Mesenchymal stem cell (in vitro differentiated cells and primary cell): ENCODE measurements at regions not wholly inside any gene's neighbourhood (a gene's known extent, or its start where the extent isn't known, plus 50 kb on each side); places are given as distances from the start of the nearest gene placed in this dataset.

Experiments used
- DNase-seq: peaks from one replicate; pipeline ENCODE4 v3.0.0-alpha.2; 2013
- H2AFZ ChIP-seq: one replicate; pipeline ENCODE4 v1.6.1; 2013; ENCODE audit warnings: low read depth, mild to moderate bottlenecking, control low read depth, inconsistent platforms, low read length, moderate library complexity
- H2AK5ac ChIP-seq: 2 replicates; pipeline ENCODE4 v1.6.1; 2013; ENCODE audit warnings: low read length, moderate library complexity, mild to moderate bottlenecking, inconsistent platforms; ENCODE audit not compliant: severe bottlenecking
- H2BK120ac ChIP-seq: one replicate; pipeline ENCODE4 v1.6.1; 2013; ENCODE audit warnings: low read depth, mild to moderate bottlenecking, inconsistent platforms, low read length, moderate library complexity
- H2BK12ac ChIP-seq, 2 experiments: one replicate each; pipeline ENCODE4 v1.6.1; 2013; ENCODE audit warnings: inconsistent platforms in 2 of 2, low read length in 2 of 2, mild to moderate bottlenecking in 2 of 2, moderate library complexity in 2 of 2, control low read depth in 1 of 2
- H2BK15ac ChIP-seq: one replicate; pipeline ENCODE4 v1.6.1; 2013; ENCODE audit warnings: mild to moderate bottlenecking, low read depth, inconsistent platforms; ENCODE audit not compliant: poor library complexity, severe bottlenecking
- H2BK5ac ChIP-seq: 2 replicates; pipeline ENCODE4 v1.6.1; 2013; ENCODE audit warnings: low read depth, mild to moderate bottlenecking, low read length, control low read depth, inconsistent platforms; ENCODE audit not compliant: poor library complexity, severe bottlenecking
- H3K14ac ChIP-seq, 2 experiments: one replicate each; pipeline ENCODE4 v1.6.1; 2013; ENCODE audit warnings: inconsistent platforms in 2 of 2, low read length in 2 of 2, control low read depth in 1 of 2, mild to moderate bottlenecking in 1 of 2, moderate library complexity in 1 of 2
- H3K18ac ChIP-seq, 2 experiments: one replicate each; pipeline ENCODE4 v1.6.1; 2013; ENCODE audit warnings: inconsistent platforms in 2 of 2, low read length in 2 of 2, control low read depth in 1 of 2, low read depth in 1 of 2, mild to moderate bottlenecking in 1 of 2
- H3K23ac ChIP-seq, 2 experiments: one replicate each; pipeline ENCODE4 v1.6.1; 2013; ENCODE audit warnings: inconsistent platforms in 2 of 2, low read length in 2 of 2, mild to moderate bottlenecking in 2 of 2, moderate library complexity in 2 of 2, control low read depth in 1 of 2
- H3K27ac ChIP-seq: 2 replicates; pipeline ENCODE4 v1.5.1; 2013; ENCODE audit warnings: mild to moderate bottlenecking, moderate library complexity, low read length, control low read depth, inconsistent platforms; ENCODE audit not compliant: poor library complexity, severe bottlenecking
- H3K27me3 ChIP-seq, 2 experiments: 2 replicates each; pipeline versions ENCODE4 v1.6.1 to v1.7.0; 2013; ENCODE audit warnings: low read length in 2 of 2, mild to moderate bottlenecking in 2 of 2, moderate library complexity in 2 of 2, control low read depth in 1 of 2, inconsistent platforms in 1 of 2; ENCODE audit not compliant: control insufficient read depth in 1 of 2, insufficient read depth in 1 of 2
- H3K36me3 ChIP-seq, 2 experiments: 2 replicates each; pipeline versions ENCODE4 v1.6.1 to v1.7.0; 2013; ENCODE audit warnings: low read length in 2 of 2, control low read depth in 1 of 2, inconsistent platforms in 1 of 2, low read depth in 1 of 2, mild to moderate bottlenecking in 1 of 2; ENCODE audit not compliant: insufficient read depth in 2 of 2, control insufficient read depth in 1 of 2
- H3K4ac ChIP-seq, 2 experiments: one replicate each; pipeline ENCODE4 v1.6.1; 2013; ENCODE audit warnings: inconsistent platforms in 2 of 2, low read length in 2 of 2, mild to moderate bottlenecking in 2 of 2, moderate library complexity in 2 of 2, control low read depth in 1 of 2, low read depth in 1 of 2
- H3K4me1 ChIP-seq: 2 replicates; pipeline ENCODE4 v1.6.1; 2013; ENCODE audit warnings: low read depth, low read length, control low read depth; ENCODE audit not compliant: control insufficient read depth, insufficient read depth
- H3K4me2 ChIP-seq: 2 replicates; pipeline ENCODE4 v1.6.1; 2013; ENCODE audit warnings: low read length, mild to moderate bottlenecking, inconsistent platforms; ENCODE audit not compliant: poor library complexity, severe bottlenecking
- H3K4me3 ChIP-seq, 2 experiments: 2 replicates each; pipeline versions ENCODE4 v1.5.1 to v1.7.0; 2013; ENCODE audit warnings: low read length in 2 of 2, mild to moderate bottlenecking in 2 of 2, control low read depth in 1 of 2, low read depth in 1 of 2; ENCODE audit not compliant: insufficient read depth in 1 of 2
- H3K79me1 ChIP-seq: replicated peaks from 2 replicates; pipeline ENCODE4 v1.6.1; 2013; ENCODE audit warnings: mild to moderate bottlenecking, control low read depth, low read length, inconsistent platforms; ENCODE audit not compliant: poor library complexity, severe bottlenecking
- H3K9ac ChIP-seq: 2 replicates; pipeline ENCODE4 v1.7.0; 2013; ENCODE audit warnings: mild to moderate bottlenecking, low read length, moderate library complexity
- H3K9me3 ChIP-seq: 2 replicates; pipeline ENCODE4 v1.7.0; 2013; ENCODE audit warnings: mild to moderate bottlenecking, low read length; ENCODE audit not compliant: control insufficient read depth
- H4K8ac ChIP-seq: one replicate; pipeline ENCODE4 v1.6.1; 2013; ENCODE audit warnings: inconsistent platforms, mild to moderate bottlenecking, low read length, moderate library complexity
- H4K91ac ChIP-seq: one replicate; pipeline ENCODE4 v1.6.1; 2013; ENCODE audit warnings: mild to moderate bottlenecking, low read length, inconsistent platforms
- WGBS: methylation state at CpG from one replicate; pipeline ENCODE4 v1.1.7; 2013; ENCODE audit warnings: mixed read lengths; 5-methylcytosine and 5-hydroxymethylcytosine counted together

DNA sequence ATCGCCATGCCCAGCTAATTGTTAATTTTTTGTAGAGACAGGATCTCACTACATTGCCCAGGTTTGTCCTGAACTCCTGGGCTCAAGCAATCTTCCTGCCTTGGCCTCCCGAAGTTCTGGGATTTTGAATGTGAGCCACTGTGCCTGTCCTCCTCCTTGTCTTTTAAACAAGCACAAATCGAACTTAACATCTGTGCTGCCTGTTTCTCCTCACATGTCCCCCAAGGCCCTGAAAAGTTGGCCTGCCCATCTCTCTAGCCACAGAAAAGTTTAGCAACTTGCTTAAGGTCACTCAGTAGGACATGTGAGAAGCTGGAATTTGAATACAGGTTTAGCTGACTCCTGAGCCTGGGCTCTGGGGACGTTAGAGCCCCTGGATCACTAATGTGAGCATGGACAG is 115.7 kb upstream of the KCNG1 start:
- no peak overlapping the region for H3K4ac ChIP-seq
- DNase-seq, result no peak
- no peak overlapping the region for H3K23ac ChIP-seq
- no peak overlapping the region for H4K91ac ChIP-seq
- H2BK5ac ChIP-seq, result no peak overlapping the region
- no peaks in the 10 kb centered on the region for H3K4me1 ChIP-seq
- no peak overlapping the region for H2BK12ac ChIP-seq
- no peak overlapping the region for H2AFZ ChIP-seq
- H3K9ac ChIP-seq, result no peak overlapping the region
- no peaks in the 10 kb centered on the region for H3K36me3 ChIP-seq
- H3K4me2 ChIP-seq, result no peak overlapping the region
- no peak overlapping the region for H2BK120ac ChIP-seq
- 81% methylated on average over 4 of the region's 4 CpGs for WGBS
- H3K27ac ChIP-seq, result no peak overlapping the region
- H3K9me3 ChIP-seq, result no peaks in the 10 kb centered on the region
- H3K79me1 ChIP-seq, result no peaks in the 10 kb centered on the region
- H3K14ac ChIP-seq, result no peak overlapping the region
- H2AK5ac ChIP-seq, result no peak overlapping the region
- peaks cover 22 to 39% of the 10 kb centered on the region in 2 experiments for H3K27me3 ChIP-seq
- no peak overlapping the region for H3K4me3 ChIP-seq
- H2BK15ac ChIP-seq, result no peak overlapping the region
- no peak overlapping the region for H3K18ac ChIP-seq
- H4K8ac ChIP-seq, result no peak overlapping the region

DNA sequence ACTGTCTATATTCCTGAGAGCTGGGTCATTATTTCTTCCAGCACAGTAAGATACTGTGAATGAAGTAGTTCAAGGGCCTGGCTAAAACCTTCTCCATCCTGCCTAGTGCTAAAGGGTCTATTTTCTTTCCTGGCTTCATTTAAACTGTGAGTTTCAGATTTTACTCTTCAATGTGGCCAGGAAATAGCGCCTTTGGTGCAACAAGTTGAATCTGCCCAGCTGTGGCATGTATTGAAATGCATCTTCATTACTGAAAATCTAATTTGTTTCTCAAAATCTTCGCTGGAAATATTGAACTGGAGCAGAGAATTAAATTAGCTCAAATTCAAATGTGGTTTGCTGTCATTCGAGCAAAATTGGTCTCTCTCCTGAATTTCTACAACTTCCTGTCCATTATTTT is 114.6 kb upstream of the KCNG1 start:
- no peak overlapping the region for H3K27ac ChIP-seq
- H3K4me1 ChIP-seq, result peaks cover 2% of the 10 kb centered on the region
- H4K8ac ChIP-seq, result no peak overlapping the region
- H3K14ac ChIP-seq, result no peak overlapping the region
- no peaks in the 10 kb centered on the region for H3K36me3 ChIP-seq
- H4K91ac ChIP-seq, result no peak overlapping the region
- no peak overlapping the region for H2AK5ac ChIP-seq
- no peak overlapping the region for H3K4ac ChIP-seq
- H3K18ac ChIP-seq, result no peak overlapping the region
- H2BK120ac ChIP-seq, result no peak overlapping the region
- H2BK12ac ChIP-seq, result no peak overlapping the region
- no peak overlapping the region for H2BK15ac ChIP-seq
- H2AFZ ChIP-seq, result no peak overlapping the region
- H2BK5ac ChIP-seq, result no peak overlapping the region
- no peak overlapping the region for H3K9ac ChIP-seq
- no peaks in the 10 kb centered on the region for H3K9me3 ChIP-seq
- WGBS, result 94% methylated on average over 3 of the region's 3 CpGs
- no peaks in the 10 kb centered on the region for H3K79me1 ChIP-seq
- no peak overlapping the region for H3K4me2 ChIP-seq
- no peak overlapping the region for H3K4me3 ChIP-seq
- H3K23ac ChIP-seq, result no peak overlapping the region
- H3K27me3 ChIP-seq, result peaks cover 11 to 28% of the 10 kb centered on the region in 2 experiments
- DNase-seq, result no peak

DNA sequence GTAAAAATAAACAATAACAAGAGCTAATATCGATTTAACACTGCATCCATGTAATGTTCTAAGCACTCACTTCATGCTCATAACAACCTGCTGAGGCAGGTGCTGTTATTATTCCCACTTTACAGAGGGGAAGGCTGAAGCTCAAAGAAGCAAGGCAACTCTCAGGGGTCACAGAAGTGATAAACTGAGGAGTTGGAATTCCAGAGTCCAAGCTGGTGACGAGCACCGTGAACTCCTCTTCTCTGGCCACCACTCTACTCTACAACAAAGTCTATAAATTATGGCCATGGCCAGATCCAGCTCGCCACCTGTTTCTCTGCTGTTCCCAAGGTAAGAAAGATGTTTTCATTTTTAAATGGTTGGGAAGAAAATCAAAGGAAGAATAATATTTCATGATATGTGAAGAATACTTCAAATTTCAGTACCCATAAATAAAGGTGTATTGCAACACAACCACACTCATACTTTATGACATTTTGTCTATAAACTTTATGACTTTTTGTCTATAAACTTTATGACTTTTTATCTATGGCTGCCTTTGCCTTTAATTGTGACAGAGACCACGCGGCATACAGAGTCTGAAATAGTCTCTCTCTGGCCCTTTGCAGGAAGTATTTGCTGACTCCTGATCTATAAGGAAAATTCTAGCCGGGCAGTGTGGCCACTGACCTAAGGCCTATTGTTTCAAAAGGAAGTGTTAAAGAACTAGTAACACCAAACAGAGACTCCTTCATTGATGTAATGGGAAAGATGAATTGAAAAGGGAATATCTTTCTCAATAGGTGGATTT is 113.2 kb upstream of the KCNG1 start:
- H3K14ac ChIP-seq, result no peak overlapping the region
- no peak overlapping the region for H2AFZ ChIP-seq
- no peak overlapping the region for H2BK5ac ChIP-seq
- H3K36me3 ChIP-seq, result no peaks in the 10 kb centered on the region
- no peak overlapping the region for H2BK12ac ChIP-seq
- peak overlapping the region in 1 of 2 experiments; percentile 30 for H3K4me3 ChIP-seq
- H3K27ac ChIP-seq, result no peak overlapping the region
- H3K79me1 ChIP-seq, result no peaks in the 10 kb centered on the region
- no peak overlapping the region for H3K4ac ChIP-seq
- no peak overlapping the region for H3K18ac ChIP-seq
- no peak overlapping the region for H3K23ac ChIP-seq
- H2AK5ac ChIP-seq, result no peak overlapping the region
- no peak overlapping the region for H2BK15ac ChIP-seq
- no peak overlapping the region for H4K8ac ChIP-seq
- WGBS, result 62% methylated on average over 4 of the region's 7 CpGs
- H2BK120ac ChIP-seq, result no peak overlapping the region
- no peaks in the 10 kb centered on the region for H3K9me3 ChIP-seq
- no peak overlapping the region for H3K4me2 ChIP-seq
- H3K27me3 ChIP-seq, result peaks cover 8 to 15% of the 10 kb centered on the region in 2 experiments
- H3K4me1 ChIP-seq, result peaks cover 4% of the 10 kb centered on the region
- H3K9ac ChIP-seq, result no peak overlapping the region
- H4K91ac ChIP-seq, result no peak overlapping the region
- DNase-seq, result no peak

DNA sequence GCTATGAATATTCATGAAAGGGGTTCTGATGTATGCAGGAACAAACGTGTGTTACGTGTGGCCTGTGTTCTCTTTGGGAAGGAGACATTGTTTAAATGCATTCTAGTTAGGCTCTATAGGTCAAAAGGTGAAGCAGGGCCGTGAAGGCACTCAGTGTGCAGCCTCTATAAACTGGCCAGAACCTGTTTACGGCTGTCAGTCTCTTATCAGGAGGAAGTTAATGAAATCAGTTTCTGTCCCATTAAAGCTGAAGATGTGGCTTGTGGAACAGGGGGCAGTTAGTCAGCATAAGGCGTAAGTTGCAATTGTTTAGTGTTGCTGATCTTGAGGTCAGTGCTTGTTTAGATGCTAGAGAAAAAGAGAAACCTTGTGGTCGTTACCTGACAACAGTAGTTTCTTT is 111.5 kb upstream of the KCNG1 start:
- Histone ChIP-seq H3K23ac (no peak overlapping the region), H3K4me1 (peaks cover 4% of the 10 kb centered on the region), H3K18ac (no peak overlapping the region), H3K9ac (no peak overlapping the region), H3K36me3 (no peaks in the 10 kb centered on the region), H2BK15ac (no peak overlapping the region), H3K4me2 (no peak overlapping the region), H3K9me3 (no peaks in the 10 kb centered on the region), H3K27me3 (peaks cover 3 to 4% of the 10 kb centered on the region in 2 experiments), H2BK12ac (no peak overlapping the region), H2BK5ac (no peak overlapping the region), H4K8ac (no peak overlapping the region), H2BK120ac (no peak overlapping the region), H3K27ac (no peak overlapping the region), H3K4me3 (no peak overlapping the region), H4K91ac (no peak overlapping the region), H3K14ac (no peak overlapping the region), H3K4ac (no peak overlapping the region), H2AFZ (no peak overlapping the region), H3K79me1 (no peaks in the 10 kb centered on the region), H2AK5ac (no peak overlapping the region)
- no peak for DNase-seq
- WGBS, result 40% methylated on average over 6 of the region's 6 CpGs
